ENCODE measurements at regions not wholly inside any gene's neighbourhood (a gene's known extent, or its start where the extent isn't known, plus 50 kb on each side); places are given as distances from the start of the nearest gene placed in this dataset.

DNA sequence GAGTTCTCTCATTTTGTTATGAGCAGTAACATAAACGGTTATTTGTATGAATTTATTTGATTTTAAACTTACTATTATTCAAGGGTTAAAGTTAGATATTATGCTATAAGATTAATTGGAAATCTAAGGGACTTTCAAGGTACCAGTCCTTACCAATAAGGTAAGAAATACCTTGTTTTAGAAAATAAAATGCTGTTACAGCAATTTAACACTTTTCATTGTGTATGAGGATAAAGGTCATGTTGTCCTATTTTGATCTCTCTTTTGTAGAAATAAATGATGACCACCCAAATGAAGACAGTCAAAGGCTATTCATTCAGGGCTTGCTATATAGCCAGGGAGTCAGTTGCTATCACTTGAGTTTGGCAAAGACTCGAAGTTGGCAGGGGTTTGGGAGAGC lies 1185.9 kb upstream of the GOT2 start:
- no peak for DNase-seq (ENCODE audit: insufficient read length, low spot score, missing footprints)
- H3K79me2 ChIP-seq (ENCODE audit: insufficient read depth, low read length): no peaks in the 10 kb centered on the region
- no peak overlapping the region for H3K4me2 ChIP-seq (ENCODE audit: insufficient read depth, low read length)
- no peak overlapping the region for H3K27ac ChIP-seq (ENCODE audit: low read depth, low read length)
- no peak overlapping the region for H3K4me3 ChIP-seq (ENCODE audit: insufficient read depth, low read length)
- H3K27me3 ChIP-seq (ENCODE audit: insufficient read depth, low read length): no peaks in the 10 kb centered on the region
- no peaks in the 10 kb centered on the region for H3K9me3 ChIP-seq (ENCODE audit: low read depth, low read length)
- no peaks in the 10 kb centered on the region for H4K20me1 ChIP-seq (ENCODE audit: insufficient read depth, low read length)
- TF ChIP-seq, protein P1, sequence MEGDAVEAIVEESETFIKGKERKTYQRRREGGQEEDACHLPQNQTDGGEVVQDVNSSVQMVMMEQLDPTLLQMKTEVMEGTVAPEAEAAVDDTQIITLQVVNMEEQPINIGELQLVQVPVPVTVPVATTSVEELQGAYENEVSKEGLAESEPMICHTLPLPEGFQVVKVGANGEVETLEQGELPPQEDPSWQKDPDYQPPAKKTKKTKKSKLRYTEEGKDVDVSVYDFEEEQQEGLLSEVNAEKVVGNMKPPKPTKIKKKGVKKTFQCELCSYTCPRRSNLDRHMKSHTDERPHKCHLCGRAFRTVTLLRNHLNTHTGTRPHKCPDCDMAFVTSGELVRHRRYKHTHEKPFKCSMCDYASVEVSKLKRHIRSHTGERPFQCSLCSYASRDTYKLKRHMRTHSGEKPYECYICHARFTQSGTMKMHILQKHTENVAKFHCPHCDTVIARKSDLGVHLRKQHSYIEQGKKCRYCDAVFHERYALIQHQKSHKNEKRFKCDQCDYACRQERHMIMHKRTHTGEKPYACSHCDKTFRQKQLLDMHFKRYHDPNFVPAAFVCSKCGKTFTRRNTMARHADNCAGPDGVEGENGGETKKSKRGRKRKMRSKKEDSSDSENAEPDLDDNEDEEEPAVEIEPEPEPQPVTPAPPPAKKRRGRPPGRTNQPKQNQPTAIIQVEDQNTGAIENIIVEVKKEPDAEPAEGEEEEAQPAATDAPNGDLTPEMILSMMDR (IDR thresholded peaks at IDR 0.05; ENCODE audit: extremely low read depth, low read depth, low read length): no peak
- no peak overlapping the region for H2AFZ ChIP-seq (ENCODE audit: low read length)
- H3K4me1 ChIP-seq (ENCODE audit: insufficient read depth, low read length): no peaks in the 10 kb centered on the region
- H3K36me3 ChIP-seq (ENCODE audit: insufficient read depth, low read length): no peaks in the 10 kb centered on the region

DNA sequence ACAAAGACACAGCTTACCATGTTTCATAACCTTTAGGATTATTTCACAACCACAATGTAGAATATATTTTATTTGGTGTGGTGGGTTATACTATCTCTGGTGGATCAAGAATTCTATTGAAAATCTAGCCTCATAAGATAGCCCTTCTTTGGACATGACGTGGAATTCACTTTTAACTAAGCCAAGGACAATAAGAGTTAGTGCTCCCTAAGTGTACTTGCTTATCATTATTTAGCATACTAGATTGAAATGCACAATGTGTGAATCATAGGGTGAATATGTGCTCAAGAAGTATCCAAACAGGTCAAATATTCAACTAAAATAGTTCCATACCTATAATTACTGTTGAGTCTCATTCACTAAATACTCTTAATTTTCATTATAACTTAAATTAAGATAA lies 1179.5 kb upstream of the GOT2 start:
- Histone ChIP-seq H3K9me3 (ENCODE audit: low read depth, low read length) (no peaks in the 10 kb centered on the region), H3K4me2 (ENCODE audit: insufficient read depth, low read length) (no peak overlapping the region), H2AFZ (ENCODE audit: low read length) (no peak overlapping the region), H3K4me1 (ENCODE audit: insufficient read depth, low read length) (peaks cover 6% of the 10 kb centered on the region), H3K79me2 (ENCODE audit: insufficient read depth, low read length) (no peaks in the 10 kb centered on the region), H3K27ac (ENCODE audit: low read depth, low read length) (no peak overlapping the region), H3K36me3 (ENCODE audit: insufficient read depth, low read length) (no peaks in the 10 kb centered on the region), H3K4me3 (ENCODE audit: insufficient read depth, low read length) (no peak overlapping the region), H3K27me3 (ENCODE audit: insufficient read depth, low read length) (no peaks in the 10 kb centered on the region), H4K20me1 (ENCODE audit: insufficient read depth, low read length) (no peaks in the 10 kb centered on the region)
- TF ChIP-seq, protein P1 (IDR thresholded peaks at IDR 0.05; ENCODE audit: extremely low read depth, low read depth, low read length): no peak
- DNase-seq (ENCODE audit: insufficient read length, low spot score, missing footprints): peak; percentile 27

DNA sequence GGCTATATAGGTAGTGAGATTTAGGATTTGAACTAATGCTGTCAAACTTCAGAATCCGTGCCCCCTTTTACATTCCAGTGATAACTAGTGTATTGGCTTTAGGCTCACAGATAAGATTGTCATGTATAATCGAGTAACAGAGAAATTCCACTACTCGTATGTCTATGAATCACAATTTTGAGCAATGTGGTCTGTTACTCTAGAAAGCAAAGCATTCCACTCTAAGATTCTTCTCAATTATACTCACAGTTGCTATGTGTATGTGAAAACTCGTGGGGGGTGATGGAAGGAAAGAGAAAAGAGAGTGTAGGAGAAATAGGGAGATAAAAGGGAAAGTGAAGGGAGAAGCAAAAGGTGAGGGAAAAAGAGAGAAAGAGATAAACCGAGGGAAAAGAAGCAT lies 1175.1 kb upstream of the GOT2 start:
- no peak for DNase-seq (ENCODE audit: insufficient read length, low spot score, missing footprints)

DNA sequence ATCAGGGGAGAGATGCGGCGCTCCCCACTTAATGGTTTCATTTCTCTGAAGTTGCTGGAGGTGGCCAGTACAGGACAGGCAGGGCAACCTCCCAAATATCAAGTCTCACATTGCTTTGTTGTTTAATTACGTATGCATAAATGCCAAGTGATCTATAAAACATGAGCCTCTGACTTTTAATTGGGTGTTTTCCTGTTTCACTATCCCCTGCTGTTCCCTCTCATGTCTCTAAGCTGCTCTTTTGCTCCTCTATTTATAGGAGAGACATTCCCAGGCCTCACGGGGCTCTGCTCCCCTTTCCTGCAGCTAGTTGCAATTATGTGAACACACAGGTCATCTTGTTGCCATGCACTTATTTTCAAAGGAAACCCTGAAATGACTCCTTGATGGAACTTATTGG lies 1173.5 kb upstream of the GOT2 start:
- no peaks in the 10 kb centered on the region for H3K36me3 ChIP-seq (ENCODE audit: insufficient read depth, low read length)
- no peak overlapping the region for H3K27ac ChIP-seq (ENCODE audit: low read depth, low read length)
- no peaks in the 10 kb centered on the region for H3K79me2 ChIP-seq (ENCODE audit: insufficient read depth, low read length)
- H3K4me2 ChIP-seq (ENCODE audit: insufficient read depth, low read length): peak overlapping the region; percentile 17
- H2AFZ ChIP-seq (ENCODE audit: low read length): peak overlapping the region; percentile 10
- no peaks in the 10 kb centered on the region for H3K9me3 ChIP-seq (ENCODE audit: low read depth, low read length)
- no peak overlapping the region for H3K4me3 ChIP-seq (ENCODE audit: insufficient read depth, low read length)
- no peaks in the 10 kb centered on the region for H4K20me1 ChIP-seq (ENCODE audit: insufficient read depth, low read length)
- TF ChIP-seq, protein P1 (IDR thresholded peaks at IDR 0.05; ENCODE audit: extremely low read depth, low read depth, low read length): no peak
- H3K4me1 ChIP-seq (ENCODE audit: insufficient read depth, low read length): peaks cover 18% of the 10 kb centered on the region
- H3K27me3 ChIP-seq (ENCODE audit: insufficient read depth, low read length): no peaks in the 10 kb centered on the region
- no peak for DNase-seq (ENCODE audit: insufficient read length, low spot score, missing footprints)

More for the DNA sequence above, 1175.1 kb upstream of the GOT2 start:
- no peaks in the 10 kb centered on the region for H3K9me3 ChIP-seq (ENCODE audit: low read depth, low read length)
- no peak overlapping the region for H2AFZ ChIP-seq (ENCODE audit: low read length)
- TF ChIP-seq, protein P1 (IDR thresholded peaks at IDR 0.05; ENCODE audit: extremely low read depth, low read depth, low read length): no peak
- H3K4me2 ChIP-seq (ENCODE audit: insufficient read depth, low read length): peak overlapping the region; percentile 18
- H3K4me1 ChIP-seq (ENCODE audit: insufficient read depth, low read length): peaks cover 18% of the 10 kb centered on the region
- no peaks in the 10 kb centered on the region for H3K79me2 ChIP-seq (ENCODE audit: insufficient read depth, low read length)
- no peaks in the 10 kb centered on the region for H3K27me3 ChIP-seq (ENCODE audit: insufficient read depth, low read length)
- peak overlapping the region; percentile 13 for H3K27ac ChIP-seq (ENCODE audit: low read depth, low read length)
- H3K36me3 ChIP-seq (ENCODE audit: insufficient read depth, low read length): no peaks in the 10 kb centered on the region
- H4K20me1 ChIP-seq (ENCODE audit: insufficient read depth, low read length): no peaks in the 10 kb centered on the region
- H3K4me3 ChIP-seq (ENCODE audit: insufficient read depth, low read length): no peak overlapping the region
